Hepatocyte (in vitro differentiated cells): ENCODE measurements at regions not wholly inside any gene's neighbourhood (a gene's known extent, or its start where the extent isn't known, plus 50 kb on each side); places are given as distances from the start of the nearest gene placed in this dataset.

ENCODE experiments used
- EZH2 ChIP-seq: fragments of 200-600 bp; sonication (generic); IDR thresholded peaks from 2 replicates; pipeline ENCODE4 v1.6.1; 2016; ENCODE audit warnings: antibody characterized with exemption, mild to moderate bottlenecking, borderline replicate concordance
- EZH2phosphoT487 ChIP-seq: fragments of 200-600 bp; sonication (generic); IDR thresholded peaks from one replicate; pipeline ENCODE4 v1.6.1; 2018; ENCODE audit warnings: antibody characterized with exemption, mild to moderate bottlenecking, low read depth, moderate library complexity; ENCODE audit not compliant: unreplicated experiment, severe bottlenecking
- TF ChIP-seq, protein P1 (sequence below): fragments of 200-600 bp; sonication (generic); IDR thresholded peaks from 2 replicates; pipeline ENCODE4 v1.5.1; 2016; ENCODE audit warnings: antibody characterized with exemption, mild to moderate bottlenecking; ENCODE audit not compliant: poor library complexity

DNA sequence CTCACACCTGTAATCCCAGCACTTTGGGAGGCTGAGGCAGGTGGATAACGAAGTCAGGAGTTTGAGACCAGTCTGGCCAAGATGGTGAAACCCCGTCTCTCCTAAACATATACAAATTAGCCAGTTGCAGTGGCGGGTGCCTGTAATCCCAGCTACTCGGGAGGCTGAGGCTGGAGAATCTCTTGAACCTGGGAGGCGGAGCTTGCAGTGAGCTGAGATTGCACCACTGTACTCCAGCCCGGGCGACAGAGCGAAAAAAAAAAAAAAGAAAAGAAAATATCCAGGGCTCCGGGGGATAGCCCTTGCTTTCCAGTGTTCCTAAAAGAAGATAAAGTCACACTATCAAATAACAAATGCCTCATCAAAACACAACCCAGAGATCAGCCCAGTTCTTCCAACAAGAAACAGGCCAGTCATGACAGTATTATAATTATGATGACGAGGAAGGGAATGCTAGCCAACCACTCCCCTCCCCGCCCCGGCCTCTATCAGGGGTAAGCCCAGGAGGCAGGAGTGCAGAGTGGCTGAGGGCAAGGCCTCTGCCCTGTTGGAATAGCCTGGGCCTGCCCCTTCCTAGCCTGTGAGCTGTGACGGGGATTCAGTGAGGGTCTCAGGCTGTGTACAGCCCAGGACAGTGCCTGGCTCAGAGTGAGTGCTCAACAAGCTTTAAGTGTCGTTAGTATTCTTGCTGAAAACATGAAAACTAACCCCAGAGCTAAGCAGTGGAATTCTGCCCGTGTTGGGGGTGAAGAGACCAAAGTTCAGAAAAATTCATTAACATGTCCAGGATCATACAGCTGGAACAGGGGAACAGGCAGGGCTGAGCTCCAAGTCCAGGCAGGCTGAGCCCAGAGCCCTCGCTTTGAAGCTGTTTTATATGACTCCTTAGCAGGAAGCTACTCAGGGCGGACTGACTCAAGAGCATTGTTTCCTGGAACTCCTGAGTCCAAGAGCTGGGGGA lies 54.3 kb downstream of the FAM241B start:
- TF ChIP-seq, protein P1, sequence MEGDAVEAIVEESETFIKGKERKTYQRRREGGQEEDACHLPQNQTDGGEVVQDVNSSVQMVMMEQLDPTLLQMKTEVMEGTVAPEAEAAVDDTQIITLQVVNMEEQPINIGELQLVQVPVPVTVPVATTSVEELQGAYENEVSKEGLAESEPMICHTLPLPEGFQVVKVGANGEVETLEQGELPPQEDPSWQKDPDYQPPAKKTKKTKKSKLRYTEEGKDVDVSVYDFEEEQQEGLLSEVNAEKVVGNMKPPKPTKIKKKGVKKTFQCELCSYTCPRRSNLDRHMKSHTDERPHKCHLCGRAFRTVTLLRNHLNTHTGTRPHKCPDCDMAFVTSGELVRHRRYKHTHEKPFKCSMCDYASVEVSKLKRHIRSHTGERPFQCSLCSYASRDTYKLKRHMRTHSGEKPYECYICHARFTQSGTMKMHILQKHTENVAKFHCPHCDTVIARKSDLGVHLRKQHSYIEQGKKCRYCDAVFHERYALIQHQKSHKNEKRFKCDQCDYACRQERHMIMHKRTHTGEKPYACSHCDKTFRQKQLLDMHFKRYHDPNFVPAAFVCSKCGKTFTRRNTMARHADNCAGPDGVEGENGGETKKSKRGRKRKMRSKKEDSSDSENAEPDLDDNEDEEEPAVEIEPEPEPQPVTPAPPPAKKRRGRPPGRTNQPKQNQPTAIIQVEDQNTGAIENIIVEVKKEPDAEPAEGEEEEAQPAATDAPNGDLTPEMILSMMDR, result no peak
- no peak for TF ChIP-seq EZH2
- TF ChIP-seq EZH2phosphoT487, result no peak
